SIG-M5 treated with dmso at 0.1 percent for 504 hours (cell line): ENCODE measurements at regions not wholly inside any gene's neighbourhood (a gene's known extent, or its start where the extent isn't known, plus 50 kb on each side); places are given as distances from the start of the nearest gene placed in this dataset.
A peak's percentile ranks its signal among the peaks of the same experiment; 100 is the strongest.
"Not testable (repeated sequence)": the region's sequence is repeated elsewhere in the genome, so short reads cannot be mapped to it uniquely, and the experiment has no call there.

ENCODE experiments used
- DNase-seq: peaks from one replicate; lab custom pipeline; 2025; ENCODE audit not compliant: unreplicated experiment; lab: John Stamatoyannopoulos, UW

DNA sequence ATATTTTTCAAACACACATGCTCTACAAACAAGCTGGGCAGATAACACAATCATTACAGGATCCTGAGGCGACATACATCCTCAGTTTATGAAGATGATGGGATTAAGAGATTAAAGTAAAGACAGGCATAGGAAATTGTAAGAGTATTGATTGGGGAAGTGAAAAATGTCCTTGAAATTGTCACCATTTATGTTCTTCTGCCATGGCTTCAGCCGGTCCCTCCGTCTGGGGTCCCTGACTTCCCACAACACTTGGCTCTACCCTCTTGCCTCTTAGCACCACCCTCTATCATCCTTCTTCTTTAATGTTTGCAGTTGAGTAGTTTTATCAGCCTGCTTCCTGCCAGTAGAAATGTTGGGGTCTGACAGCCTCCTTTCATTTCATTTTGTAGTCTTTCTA, 244.4 kb downstream of the DAD1 start:
- DNase-seq: no peak

DNA sequence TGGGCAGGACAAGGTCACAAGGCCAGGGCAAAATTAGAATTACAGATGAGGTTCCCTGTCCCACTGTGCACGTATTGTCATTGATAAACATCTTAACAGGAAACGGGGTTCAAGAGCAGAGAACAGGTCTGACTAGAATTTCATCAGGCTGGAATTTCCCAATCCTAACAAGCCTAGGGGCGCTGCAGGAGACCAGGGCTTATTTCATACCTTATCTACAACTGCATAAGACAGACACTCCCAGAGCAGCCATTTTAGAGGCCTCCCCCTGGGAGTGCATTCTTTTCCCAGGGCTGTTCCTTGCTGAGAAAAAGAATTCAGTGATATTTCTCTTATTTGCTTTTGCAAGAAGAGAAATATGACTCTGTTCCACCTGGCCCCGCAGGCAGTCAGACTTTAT, 244.8 kb downstream of the DAD1 start:
- not testable (repeated sequence) for DNase-seq

DNA sequence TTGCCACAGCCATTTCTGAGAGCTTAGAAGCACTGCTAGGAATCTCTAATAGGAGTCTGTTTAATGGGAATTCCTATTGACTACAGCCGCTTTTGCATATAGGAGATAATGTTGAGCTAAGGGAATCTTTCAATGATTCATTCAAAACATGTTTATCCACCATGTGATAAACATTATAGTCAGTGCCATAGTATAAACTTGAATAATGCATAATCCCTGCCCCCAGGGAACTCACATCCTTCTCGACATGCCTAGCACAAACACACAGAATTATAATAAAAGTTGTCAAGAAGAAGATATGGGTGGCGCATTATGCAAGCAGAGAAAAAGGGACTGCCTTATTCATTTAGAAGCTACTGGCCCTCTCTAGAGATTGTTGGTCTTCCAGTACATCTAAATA, 248.0 kb downstream of the DAD1 start:
- DNase-seq: no peak

DNA sequence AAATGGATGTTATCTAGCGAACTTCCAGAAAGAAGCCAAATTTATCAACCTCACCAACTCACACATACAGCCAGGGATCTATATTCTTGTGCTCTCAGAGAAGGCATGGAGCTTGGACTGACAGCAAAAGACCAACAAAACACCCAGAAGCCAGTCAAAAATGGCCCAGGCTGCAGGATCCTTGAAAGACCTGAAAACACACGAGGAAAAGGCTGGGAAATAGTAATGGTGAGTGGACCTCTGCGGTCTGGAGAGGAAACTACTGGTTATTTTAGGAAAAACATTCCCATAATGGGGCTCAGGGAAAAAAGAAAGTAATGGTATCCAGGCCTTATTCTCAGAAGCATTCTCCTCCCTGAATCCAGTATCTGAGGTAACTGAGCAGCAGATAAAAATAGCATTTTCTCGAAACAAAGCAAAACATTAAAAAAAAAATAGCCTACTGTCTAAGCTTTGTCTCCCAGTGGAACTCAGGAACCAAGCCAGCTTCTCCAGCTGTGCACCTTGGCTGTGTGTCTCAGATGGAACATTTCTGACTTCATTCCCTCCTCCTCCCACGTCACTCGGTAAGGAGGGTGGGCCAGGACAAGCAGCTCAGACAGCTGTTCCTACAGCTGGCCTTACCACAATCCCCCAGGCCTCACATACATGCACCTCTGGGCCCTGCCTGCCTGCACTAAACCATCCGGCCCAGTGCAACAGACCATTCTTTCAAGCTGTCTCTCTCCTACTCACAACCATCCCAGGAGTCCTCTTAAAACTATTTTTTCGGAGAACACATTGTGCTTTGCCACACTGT, 249.9 kb downstream of the DAD1 start:
- no peak for DNase-seq

DNA sequence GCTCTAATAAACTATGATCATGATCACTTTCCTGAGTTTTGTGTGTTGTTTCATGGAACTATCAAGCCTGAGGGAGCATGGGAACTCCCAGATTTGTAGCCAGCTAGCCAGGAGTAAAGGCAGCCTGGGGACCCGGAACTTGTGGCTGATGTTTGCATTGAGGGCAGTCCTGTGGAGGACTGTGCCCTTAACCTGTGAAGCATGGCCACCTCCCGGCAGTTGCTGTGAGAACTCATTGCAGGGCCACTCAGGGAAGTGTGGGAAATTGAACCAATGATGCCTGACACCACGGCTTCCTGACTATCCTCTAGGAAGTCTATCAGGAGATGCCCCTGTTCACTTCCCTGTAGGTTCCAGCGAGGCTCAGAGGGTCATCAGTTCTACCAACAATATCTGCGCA, 250.6 kb downstream of the DAD1 start:
- DNase-seq: no peak

DNA sequence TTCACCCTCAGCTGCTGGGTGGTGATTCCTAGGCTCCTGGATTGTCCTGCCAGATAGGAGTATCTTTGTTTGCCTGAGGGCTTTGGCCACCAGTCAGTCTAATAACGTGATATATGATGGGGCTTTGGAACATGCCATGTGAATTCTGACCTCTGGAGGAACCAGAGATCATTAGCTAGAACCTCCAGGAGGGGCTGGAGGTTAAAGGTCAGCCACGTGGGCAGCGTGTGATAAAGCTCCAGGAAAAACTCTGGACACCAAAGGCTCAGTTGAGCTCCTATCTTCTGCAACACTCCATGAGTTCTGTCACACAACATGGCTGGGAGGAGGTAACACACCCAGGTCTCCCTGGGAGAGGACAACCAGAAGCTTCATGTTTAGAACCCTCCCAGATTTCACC, 251.1 kb downstream of the DAD1 start:
- no peak for DNase-seq

DNA sequence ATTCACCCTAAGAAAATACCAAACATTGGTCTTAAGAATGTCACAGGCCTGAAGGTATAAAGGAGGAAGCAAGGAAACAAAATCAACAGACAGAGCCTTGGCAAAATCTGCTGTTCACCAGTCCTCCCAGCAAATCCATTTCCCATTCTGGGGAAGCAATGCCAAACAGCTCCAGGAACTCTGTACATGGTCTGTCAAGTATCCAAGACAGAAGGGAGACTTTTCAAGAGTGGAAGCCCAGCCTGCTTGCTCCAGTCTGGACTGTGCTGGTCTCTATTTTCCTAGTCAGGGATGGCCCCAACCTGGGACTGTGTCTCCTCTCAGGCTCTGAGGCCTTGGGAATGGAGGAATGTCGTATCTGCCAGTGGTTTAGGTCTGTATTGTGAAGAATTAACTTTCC, 251.5 kb downstream of the DAD1 start:
- no peak for DNase-seq

DNA sequence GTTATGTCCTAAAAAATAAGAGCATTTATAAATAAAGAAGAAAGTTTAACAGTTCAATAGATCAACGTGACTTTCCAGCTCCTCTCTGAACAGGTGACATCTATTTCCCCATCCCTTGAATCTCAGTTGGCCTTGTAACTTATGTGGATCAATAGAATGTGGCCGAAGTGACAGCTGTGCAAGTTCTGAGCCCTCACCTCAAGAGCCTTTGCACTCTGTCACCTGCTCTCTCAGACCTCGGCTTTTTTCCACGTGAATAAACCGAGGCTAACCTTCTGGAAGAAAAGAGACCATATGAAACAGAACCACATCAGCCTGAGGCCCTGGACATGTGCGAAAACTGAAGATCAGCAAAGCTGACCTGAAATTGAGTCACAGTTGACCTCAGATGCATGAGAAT, 253.0 kb downstream of the DAD1 start:
- DNase-seq: no peak

DNA sequence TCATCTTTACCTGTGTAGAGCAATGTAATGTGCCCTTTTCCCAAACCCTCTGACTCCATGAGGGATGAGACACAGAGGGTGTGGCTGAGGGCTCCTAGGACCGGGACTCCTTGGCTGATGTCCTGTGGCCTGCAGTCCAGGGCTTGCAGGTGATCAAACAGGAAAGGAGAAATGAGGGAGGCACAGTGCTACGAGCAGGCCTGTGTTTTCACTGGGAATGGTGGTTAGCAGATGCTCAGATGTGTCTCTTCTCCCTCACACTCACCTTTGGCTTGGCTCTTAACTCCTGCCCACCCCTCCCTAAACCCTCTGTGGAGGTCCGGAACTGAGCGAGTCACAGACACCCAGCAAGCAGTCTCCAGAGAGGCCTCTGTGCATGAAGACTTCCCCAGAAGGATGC, 254.4 kb downstream of the DAD1 start:
- no peak for DNase-seq

DNA sequence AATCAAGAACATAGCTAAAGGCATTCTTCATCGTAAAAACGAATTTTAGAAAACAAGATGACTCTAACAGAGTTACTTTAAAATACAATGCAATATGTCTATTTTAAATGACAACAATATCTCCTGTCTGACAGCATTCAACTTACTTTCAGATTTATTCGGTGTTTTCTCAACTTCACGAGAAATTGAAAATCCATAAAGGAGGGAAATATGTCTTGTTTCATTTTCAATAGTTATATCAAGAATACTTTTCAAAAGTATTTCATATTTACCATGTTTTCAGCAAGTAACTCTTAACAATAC, 254.8 kb downstream of the DAD1 start:
- no peak for DNase-seq

DNA sequence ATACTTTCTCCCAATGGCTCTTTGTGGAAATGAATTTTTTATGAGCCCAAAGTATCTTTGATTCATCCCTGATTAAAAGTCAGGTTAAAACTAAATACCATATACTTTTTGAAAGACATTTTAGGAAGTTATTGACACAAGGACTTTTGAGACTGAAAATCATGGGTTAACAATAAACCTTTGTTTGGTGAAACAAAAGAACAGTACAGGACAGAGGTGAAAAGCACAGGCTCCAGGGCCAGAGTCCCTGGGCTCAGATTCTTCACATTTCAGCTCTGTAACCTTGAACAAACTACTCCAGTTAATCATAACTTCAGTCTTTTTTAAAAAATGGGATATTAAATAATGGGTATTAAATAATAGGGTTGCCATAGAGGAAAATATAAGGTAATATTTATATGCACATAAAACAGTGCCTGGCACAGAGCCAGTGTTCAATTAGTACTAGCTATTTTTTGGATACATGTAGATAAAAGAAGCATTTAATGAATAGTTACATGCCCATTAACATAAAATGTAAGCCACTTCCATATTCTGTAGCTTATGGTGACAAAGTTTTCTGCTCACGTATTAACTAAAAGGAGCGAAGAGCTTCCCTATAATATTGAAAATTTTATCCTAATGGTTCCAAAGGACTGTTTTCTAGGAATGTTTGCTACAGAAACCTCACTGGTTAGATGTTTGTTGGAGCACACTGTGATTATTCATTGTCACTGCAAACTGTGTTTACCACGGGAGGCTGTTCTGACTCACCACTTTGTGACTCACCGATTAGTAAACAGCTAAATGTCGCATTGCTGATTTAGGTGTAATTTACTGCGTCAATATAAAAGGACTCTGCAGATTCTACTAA, 255.4 kb downstream of the DAD1 start:
- DNase-seq: peak; percentile 21

DNA sequence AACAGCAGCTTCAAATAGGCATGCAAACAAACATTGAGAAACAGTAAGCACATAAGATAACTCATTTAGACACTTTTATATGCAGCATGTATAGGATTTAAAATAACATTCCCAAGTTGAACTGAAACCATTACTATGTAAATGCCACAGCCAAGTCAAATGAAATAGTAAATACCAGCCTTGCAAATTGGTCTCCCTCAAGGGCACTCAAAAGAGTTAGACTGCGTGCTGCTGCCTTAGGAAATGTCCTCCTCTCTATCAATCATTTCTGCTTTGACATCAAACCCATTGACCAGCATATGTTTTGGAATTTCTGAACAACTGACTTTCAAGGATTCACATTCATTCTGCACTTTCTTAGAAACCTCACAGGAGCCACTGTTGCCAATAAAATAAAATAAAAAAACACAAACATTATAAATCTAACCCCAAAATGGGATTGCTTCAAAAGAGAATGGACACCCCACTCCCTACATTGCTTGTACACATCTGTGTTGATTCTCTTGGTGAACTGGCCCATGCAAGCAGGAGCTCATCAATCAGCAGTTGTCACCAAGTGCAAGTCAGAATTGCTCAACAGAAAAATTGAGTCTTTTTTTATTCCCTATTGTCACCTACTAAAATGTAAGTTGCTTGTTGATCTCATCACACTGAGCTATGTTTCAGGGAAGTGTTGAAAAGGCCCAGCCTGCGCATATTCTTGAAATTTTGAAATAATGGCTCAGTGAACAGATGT, 256.2 kb downstream of the DAD1 start:
- DNase-seq: no peak

DNA sequence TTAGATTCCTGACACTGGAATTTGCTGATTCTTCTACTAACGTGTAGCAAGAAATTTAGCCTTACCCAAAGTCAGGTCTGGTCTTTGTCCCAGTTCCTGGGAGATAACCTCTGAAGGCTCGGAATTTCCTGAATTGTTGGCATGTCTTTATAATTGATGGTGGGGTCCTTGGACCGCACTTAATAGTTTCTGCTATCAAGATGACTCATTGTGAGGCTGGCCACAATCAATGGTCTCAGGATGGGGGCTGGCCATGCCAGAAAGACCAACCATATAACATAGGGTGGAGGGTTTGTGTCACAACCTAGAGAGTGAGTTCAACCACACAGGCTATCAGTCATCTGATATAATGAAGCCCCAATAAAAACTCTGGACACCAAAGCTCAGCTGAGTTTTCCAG, 259.7 kb downstream of the DAD1 start:
- no peak for DNase-seq

DNA sequence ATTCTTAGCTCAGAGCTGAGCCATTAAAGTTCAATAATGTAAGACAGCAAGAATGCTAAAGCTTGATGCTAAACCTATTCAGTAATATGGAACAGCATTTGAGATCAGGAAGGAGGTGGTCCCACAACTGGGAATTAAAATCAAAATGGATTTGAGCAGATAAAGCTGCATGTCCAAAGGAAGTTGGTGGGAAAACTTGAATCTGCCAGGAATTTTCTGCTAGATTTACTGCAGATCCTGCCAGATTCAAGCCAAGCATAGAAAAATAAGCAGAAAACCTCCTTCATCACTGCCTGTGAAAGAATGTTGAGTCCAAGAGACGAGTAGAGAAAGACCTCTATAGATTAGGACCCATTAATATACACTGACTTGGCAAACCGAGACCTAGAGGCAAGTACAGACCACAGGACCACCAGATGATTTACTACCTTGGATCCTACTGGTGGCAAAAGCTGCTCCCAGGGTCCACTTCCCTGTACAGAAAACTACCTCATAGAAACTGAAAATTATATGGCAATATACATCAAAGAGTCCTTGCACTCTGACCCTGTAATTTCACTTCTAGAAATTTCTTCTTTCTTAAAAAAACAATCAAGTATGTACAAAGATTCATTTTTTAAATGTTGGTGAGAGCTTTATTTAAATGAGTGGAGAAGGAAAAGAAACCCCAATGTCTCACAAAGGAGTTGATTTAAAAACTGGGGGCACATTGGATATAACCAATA, 263.2 kb downstream of the DAD1 start:
- no peak for DNase-seq

DNA sequence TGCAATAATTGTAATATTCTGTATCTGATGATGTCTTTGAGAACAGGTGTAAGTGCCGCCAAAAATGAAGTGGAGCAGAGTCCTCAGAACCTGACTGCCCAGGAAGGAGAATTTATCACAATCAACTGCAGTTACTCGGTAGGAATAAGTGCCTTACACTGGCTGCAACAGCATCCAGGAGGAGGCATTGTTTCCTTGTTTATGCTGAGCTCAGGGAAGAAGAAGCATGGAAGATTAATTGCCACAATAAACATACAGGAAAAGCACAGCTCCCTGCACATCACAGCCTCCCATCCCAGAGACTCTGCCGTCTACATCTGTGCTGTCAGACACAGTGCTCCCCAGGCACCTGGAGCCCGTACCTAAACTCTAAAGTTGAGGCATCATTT, 268.7 kb downstream of the DAD1 start:
- DNase-seq: no peak

DNA sequence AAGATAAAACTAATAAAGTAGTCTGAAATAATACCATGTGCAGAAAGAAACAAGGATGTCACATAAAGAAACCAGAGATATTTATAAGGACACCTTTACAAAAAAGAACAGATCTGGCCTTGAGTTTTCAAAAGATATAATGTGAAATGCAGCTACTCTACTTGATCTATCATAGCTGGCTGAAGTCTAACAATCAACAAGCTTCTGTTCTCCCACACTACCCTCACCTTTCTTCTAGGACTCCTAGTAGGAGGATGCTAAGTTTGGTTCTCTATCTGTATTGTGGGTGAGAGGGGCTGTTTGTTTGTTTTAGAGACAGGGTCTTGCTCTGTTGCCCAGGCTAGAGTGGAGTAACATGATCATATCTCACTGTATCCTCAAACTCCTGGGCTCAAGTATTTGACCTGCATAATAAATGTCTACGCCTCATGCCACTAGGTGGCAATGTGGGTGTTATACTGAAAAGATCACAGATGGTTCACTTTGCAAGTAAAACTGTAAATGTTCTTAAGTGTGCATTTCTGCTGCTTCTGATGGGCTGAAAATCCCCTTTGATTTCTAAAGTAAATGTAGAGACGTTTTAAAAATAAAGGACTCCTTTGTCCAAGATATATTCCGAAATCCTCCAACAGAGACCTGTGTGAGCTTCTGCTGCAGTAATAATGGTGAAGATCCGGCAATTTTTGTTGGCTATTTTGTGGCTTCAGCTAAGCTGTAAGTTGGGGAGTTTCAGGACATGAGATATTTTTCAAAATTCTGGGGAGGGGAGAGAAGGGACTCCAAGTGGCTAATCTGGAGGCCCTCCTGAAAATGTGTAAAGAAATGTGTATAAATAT, 269.3 kb downstream of the DAD1 start:
- DNase-seq: peak; percentile 37

DNA sequence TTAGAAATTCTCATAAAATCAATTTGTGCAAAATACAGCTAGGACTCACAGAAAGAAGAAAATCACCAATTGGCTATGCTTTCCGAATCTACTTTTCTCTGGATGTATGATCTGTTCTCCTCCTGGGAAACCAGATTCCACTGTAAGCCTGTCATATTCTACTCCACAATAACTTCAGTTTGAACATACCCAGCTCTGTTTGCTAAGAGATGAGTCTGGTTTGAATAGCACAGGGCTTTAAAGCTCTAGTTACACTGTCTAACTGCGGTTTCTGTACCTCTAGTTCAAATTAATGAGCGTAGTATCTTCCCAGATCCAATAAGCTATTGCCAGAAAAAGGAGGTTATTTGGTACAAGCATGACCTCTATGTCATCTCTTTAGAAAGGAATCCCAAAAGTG, 270.1 kb downstream of the DAD1 start:
- no peak for DNase-seq

DNA sequence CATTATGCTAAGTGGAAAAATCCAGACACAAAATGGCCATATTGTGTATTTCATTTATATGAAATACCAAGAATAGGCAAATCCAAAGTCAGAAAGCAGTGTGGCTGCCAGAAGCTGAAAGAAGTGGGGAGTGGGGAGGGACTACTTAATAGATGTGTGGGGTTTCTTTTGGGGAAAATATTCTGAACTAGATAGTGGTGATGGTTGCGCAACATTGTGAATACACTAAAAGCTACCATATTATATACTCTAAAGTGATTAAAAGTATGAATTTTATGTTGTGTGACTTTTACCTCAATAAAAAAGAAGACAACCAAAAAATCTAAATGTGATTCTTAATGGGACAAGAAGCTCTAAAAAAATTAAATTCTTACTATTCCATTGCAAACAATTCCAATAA, 272.6 kb downstream of the DAD1 start:
- DNase-seq: no peak

DNA sequence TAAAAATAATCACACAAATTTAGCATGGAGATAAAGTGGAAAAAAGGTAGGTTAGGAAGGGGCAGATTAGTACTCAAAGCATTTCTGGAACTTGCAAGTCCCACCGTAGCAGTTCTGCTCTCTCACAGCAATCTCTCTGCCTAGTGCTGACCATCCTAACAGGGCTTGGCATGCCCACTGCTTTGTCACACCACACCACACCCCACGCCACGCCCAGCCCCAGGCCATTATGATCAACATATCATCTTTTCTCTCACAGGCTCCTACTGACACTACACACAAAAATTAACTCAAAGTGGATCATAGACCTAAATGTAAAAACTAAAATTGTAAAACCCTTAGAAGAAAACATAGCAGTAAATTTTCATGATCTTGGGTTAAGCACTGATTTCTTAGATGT, 273.7 kb downstream of the DAD1 start:
- DNase-seq: no peak

DNA sequence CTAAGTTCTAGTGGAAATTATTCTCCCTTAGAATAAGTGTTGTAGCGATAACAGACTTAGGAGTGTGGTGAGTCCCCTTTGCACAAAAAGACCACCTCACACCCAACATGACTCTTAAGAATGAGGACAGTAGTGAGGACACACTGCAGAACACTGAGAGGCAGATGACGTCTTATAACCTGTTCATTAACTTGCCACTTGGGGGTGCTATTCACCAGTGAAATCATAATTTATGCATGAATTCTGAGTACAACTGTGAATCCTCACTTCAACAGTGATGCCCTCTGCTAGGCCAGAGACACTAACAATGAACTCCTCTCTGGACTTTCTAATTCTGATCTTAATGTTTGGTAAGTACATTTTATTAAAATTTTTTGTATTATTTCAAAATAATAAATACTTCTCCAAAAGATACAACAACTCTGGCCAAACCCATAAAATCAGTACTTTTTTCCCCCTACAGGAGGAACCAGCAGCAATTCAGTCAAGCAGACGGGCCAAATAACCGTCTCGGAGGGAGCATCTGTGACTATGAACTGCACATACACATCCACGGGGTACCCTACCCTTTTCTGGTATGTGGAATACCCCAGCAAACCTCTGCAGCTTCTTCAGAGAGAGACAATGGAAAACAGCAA, 274.7 kb downstream of the DAD1 start:
- peak; percentile 56 for DNase-seq
